Progenitor cell of endocrine pancreas (in vitro differentiated cells): ENCODE measurements at regions not wholly inside any gene's neighbourhood (a gene's known extent, or its start where the extent isn't known, plus 50 kb on each side); places are given as distances from the start of the nearest gene placed in this dataset.

ENCODE experiments used
- DNase-seq: peaks from one replicate; pipeline ENCODE4 v3.0.0; 2021; ENCODE audit warnings: low spot score; ENCODE audit not compliant: unreplicated experiment
- H3K27ac Mint-ChIP-seq: 2 replicates; pipeline ENCODE4 v1.8.0; 2021; ENCODE audit warnings: mild to moderate bottlenecking, moderate library complexity, mixed read lengths
- H3K27me3 Mint-ChIP-seq: 2 replicates; pipeline ENCODE4 v1.8.0; 2021; ENCODE audit warnings: mixed read lengths
- H3K36me3 Mint-ChIP-seq: 2 replicates; pipeline ENCODE4 v1.8.0; 2022; ENCODE audit warnings: mixed read lengths; ENCODE audit not compliant: insufficient read depth
- H3K4me1 Mint-ChIP-seq: 2 replicates; pipeline ENCODE4 v1.8.0; 2021; ENCODE audit warnings: low read depth, mixed read lengths
- H3K4me3 Mint-ChIP-seq: 2 replicates; pipeline ENCODE4 v1.8.0; 2021; ENCODE audit warnings: low read depth, mild to moderate bottlenecking, moderate library complexity, mixed read lengths
- H3K9me3 Mint-ChIP-seq: 2 replicates; pipeline ENCODE4 v1.8.0; 2021; ENCODE audit warnings: low read depth, mixed read lengths
- CTCF ChIP-seq: fragments of 200-600 bp; sonication (generic); IDR thresholded peaks from one replicate; pipeline ENCODE4 v1.5.0; 2021; ENCODE audit warnings: antibody characterized with exemption, mild to moderate bottlenecking; ENCODE audit not compliant: unreplicated experiment

GRCh38 chr11:62073061-62073460, 50.8 kb upstream of the INCENP start:
- Mint-ChIP-seq H3K27ac (no peak overlapping the region), H3K36me3 (no peaks in the 10 kb centered on the region), H3K27me3 (peaks cover 8% of the 10 kb centered on the region)

DNA sequence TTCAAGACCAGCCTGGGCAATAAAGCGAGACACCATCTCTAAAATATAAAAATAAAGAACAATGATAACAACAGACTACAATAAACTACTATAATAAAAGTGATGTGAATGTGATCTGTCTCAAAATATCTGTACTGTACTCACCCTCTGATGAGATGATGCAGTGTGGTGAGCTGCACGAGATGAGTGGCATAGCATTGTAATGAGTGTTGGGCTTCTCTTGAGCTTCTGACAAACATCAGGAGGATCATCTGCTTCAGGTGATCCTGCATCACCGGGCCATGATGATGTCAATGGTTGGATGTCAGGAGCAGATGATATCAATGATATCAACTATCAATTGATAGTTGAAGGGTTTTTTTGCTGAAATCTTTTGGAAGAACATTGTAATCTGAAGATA, 52.4 kb upstream of the INCENP start:
- Mint-ChIP-seq H3K4me3 (no peak overlapping the region), H3K27ac (no peak overlapping the region), H3K27me3 (peaks cover 8% of the 10 kb centered on the region), H3K9me3 (no peaks in the 10 kb centered on the region), H3K4me1 (no peaks in the 10 kb centered on the region), H3K36me3 (no peaks in the 10 kb centered on the region)
- no peak for TF ChIP-seq CTCF
- DNase-seq = no peak

More at GRCh38 chr11:62073061-62073460, 50.8 kb upstream of the INCENP start:
- no peak for TF ChIP-seq CTCF
- DNase-seq = no peak
- Mint-ChIP-seq H3K4me3 (no peak overlapping the region), H3K9me3 (no peaks in the 10 kb centered on the region), H3K4me1 (no peaks in the 10 kb centered on the region)

DNA sequence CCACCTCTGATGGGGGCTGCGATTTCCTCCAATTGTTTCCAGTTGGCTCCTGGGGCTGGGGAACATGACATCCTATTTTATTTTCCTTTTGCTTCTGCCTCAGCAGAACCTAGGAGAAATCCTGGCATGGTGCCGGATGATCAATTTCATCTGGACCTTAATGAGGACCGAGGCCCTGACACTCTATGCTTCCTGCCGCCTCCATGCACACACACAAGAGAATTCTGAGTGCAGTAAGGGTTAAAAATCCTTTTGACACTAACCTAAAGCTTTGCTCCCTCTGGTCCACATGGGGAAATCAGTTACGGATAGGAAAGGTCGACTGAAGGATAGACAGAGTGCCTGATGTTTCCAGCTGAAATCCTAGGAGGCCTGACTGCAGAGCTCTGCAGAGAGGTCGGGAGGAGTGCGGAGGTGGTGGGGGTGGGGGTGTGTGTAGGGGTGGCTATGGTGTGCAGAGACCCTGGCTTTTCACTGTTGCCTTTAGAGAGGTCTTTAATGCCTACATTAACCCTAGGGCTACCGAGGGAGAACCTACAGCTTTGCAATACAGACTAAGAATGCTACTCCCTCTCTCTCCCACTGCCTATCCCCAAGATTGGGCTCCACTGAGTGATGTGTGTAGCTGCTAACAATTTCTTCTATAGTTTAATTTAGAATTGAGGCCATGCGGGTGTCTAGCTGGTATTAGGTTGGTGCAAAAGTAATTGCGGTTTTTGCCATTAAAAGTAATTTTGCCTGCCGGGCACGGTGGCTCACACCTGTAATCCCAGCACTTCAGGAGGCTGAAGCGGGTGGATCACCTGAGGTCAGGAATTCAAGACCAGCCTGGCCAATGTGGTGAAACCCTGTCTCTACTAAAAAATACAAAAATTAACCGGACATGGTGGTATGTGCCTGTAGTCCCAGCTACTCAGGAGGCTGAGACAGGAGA, 53.6 kb upstream of the INCENP start:
- Mint-ChIP-seq H3K4me1 (no peaks in the 10 kb centered on the region), H3K27me3 (peaks cover 8% of the 10 kb centered on the region), H3K4me3 (no peak overlapping the region), H3K9me3 (no peaks in the 10 kb centered on the region), H3K36me3 (no peaks in the 10 kb centered on the region), H3K27ac (no peak overlapping the region)
- DNase-seq = no peak
- no peak for TF ChIP-seq CTCF

GRCh38 chr11:62069374-62069773, 54.4 kb upstream of the INCENP start:
- H3K27me3 Mint-ChIP-seq = peaks cover 8% of the 10 kb centered on the region
- no peak for DNase-seq
- no peak for TF ChIP-seq CTCF
- no peaks in the 10 kb centered on the region for H3K4me1 Mint-ChIP-seq
- H3K9me3 Mint-ChIP-seq = no peaks in the 10 kb centered on the region
- H3K27ac Mint-ChIP-seq = no peak overlapping the region
- no peaks in the 10 kb centered on the region for H3K36me3 Mint-ChIP-seq
- no peak overlapping the region for H3K4me3 Mint-ChIP-seq

DNA sequence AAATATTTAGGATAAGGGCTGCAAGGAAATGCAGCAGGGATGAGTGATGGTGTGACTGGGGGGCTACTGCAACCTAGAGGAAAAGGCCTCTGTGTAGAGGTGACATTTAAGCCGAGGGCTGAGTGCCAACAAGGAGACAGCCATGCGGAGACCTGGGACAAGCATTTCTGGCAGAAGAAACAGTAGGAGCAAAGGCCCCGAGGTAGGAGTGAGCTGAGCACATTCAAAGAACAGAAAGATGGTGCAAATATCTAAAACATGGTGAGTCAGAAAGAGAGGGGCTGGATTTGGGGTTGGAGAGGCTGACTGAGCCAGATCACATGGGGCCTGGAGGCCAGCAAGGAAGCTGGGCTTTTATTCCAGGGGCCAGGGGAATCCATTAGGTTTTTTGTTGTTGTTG, 55.1 kb upstream of the INCENP start:
- Mint-ChIP-seq H3K4me3 (no peak overlapping the region), H3K36me3 (no peaks in the 10 kb centered on the region), H3K27me3 (peaks cover 8% of the 10 kb centered on the region)

More for the DNA sequence above, 55.1 kb upstream of the INCENP start:
- TF ChIP-seq CTCF = no peak
- no peak overlapping the region for H3K27ac Mint-ChIP-seq
- H3K9me3 Mint-ChIP-seq = no peaks in the 10 kb centered on the region
- no peak for DNase-seq
- H3K4me1 Mint-ChIP-seq = no peaks in the 10 kb centered on the region
